ENCODE measurements at regions not wholly inside any gene's neighbourhood (a gene's known extent, or its start where the extent isn't known, plus 50 kb on each side); places are given as distances from the start of the nearest gene placed in this dataset.
"Not testable (repeated sequence)": the region's sequence is repeated elsewhere in the genome, so short reads cannot be mapped to it uniquely, and the experiment has no call there.

DNA sequence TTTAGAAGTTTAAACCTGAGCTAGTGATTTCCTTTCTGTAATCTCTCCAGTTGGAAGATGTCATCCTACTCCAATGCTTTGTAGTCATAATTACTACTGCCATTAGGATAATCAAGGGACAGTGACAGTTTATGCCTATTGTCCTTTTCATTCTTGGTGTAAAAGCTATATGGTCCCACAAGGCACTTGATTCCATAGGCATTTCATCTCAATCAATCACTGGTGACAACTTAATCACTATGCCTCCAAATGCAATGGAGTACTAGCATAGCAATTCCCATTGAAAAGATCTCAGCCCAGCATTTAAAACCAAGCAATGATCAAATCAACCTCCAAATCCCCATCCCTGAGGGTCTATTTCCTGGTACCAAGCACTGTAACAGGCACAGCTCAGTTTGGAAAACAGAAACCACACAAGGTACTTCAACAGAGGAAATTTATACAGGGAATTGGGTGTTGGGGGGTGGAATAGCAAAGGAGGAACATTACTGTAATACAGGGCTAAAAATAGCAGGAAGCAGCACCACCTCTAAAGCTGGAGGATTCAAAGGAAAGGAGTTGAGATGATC lies 51.0 kb downstream of the FHIP2A start:
- no peak for DNase-seq

GRCh38 chr10:114874827-114875411 lies 53.3 kb downstream of the FHIP2A start:
- DNase-seq, result no peak

DNA sequence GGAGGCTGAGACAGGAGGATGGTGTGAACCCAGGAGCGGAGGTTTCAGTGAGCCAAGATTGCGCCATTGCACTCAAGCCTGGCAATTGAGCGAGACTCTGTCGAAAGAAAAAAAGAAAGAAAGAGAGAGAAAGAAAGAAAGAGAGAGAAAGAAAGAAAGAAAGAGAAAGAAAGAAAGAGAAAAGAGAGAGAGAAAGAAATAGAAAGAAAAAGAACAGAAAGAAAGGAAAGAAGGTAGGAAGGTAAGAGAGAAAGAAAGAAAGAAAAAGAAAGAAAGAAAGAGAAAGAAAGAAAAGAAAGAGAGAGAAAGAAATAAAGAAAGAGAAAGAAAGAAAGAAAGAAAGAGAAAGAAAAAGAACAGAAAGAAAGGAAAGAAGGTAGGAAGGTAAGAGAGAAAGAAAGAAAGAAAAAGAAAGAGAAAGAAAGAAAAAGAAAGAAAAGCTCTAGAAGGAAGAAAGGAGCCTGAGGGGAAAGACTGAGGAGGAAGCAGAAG lies 54.1 kb downstream of the FHIP2A start:
- not testable (repeated sequence) for DNase-seq

GRCh38 chr10:114876169-114876568 lies 54.6 kb downstream of the FHIP2A start:
- no peak for DNase-seq

GRCh38 chr10:114876602-114877300 lies 55.2 kb downstream of the FHIP2A start:
- peak; percentile 19 for DNase-seq

GRCh38 chr10:114877301-114877644 lies 55.7 kb downstream of the FHIP2A start:
- no peak for DNase-seq

- no peak for DNase-seq
Measured at GRCh38 chr10:114879093-114879492, 57.5 kb downstream of the FHIP2A start.

GRCh38 chr10:114879541-114880158 lies 58.1 kb downstream of the FHIP2A start:
- DNase-seq, result peak; percentile 48

- no peak for DNase-seq
Measured at GRCh38 chr10:114881417-114881816, 56.6 kb upstream of the TRUB1 start.

- DNase-seq, result no peak
Measured at GRCh38 chr10:114881901-114882300, 56.1 kb upstream of the TRUB1 start.

- no peak for DNase-seq
Measured at GRCh38 chr10:114885443-114885842, 52.6 kb upstream of the TRUB1 start.

Measured in CD4-positive, alpha-beta T cell treated with Interleukin-17A for 1 hour (primary cell).